ENCODE measurements at regions not wholly inside any gene's neighbourhood (a gene's known extent, or its start where the extent isn't known, plus 50 kb on each side); places are given as distances from the start of the nearest gene placed in this dataset.

- TF ChIP-seq CTCF (IDR thresholded peaks at IDR 0.05) = no peak
- no peak for TF ChIP-seq POLR2A (IDR thresholded peaks at IDR 0.05)
These were observed 786.2 kb downstream of the SLITRK6 start for GRCh38 chr13:85013006-85013405.
